Mammary epithelial cell (primary cell): ENCODE measurements at regions not wholly inside any gene's neighbourhood (a gene's known extent, or its start where the extent isn't known, plus 50 kb on each side); places are given as distances from the start of the nearest gene placed in this dataset.
"Not testable (repeated sequence)": the region's sequence is repeated elsewhere in the genome, so short reads cannot be mapped to it uniquely, and the experiment has no call there.

Experiments used
- EZH2 ChIP-seq: IDR thresholded peaks from 2 replicates; pipeline ENCODE4 v1.6.1; 2012; ENCODE audit warnings: low read length, inconsistent platforms, borderline replicate concordance
- TF ChIP-seq, protein P1 (sequence below), 2 donors: IDR thresholded peaks in 1 of 2; conservative IDR thresholded peaks in 1 of 2; 2 replicates each; pipeline ENCODE4 v1.5.1; 2011 to 2012; ENCODE audit warnings: inconsistent platforms in 2 of 2, low read length in 2 of 2, mild to moderate bottlenecking in 2 of 2, control low read depth in 1 of 2, low read depth in 1 of 2; ENCODE audit not compliant: insufficient read depth in 1 of 2; ENCODE audit errors: extremely low read depth in 1 of 2

GRCh38 chr16:34085038-34085437 is 625.6 kb downstream of the TP53TG3F start:
- TF ChIP-seq EZH2, result not testable (repeated sequence)
- TF ChIP-seq, protein P1, sequence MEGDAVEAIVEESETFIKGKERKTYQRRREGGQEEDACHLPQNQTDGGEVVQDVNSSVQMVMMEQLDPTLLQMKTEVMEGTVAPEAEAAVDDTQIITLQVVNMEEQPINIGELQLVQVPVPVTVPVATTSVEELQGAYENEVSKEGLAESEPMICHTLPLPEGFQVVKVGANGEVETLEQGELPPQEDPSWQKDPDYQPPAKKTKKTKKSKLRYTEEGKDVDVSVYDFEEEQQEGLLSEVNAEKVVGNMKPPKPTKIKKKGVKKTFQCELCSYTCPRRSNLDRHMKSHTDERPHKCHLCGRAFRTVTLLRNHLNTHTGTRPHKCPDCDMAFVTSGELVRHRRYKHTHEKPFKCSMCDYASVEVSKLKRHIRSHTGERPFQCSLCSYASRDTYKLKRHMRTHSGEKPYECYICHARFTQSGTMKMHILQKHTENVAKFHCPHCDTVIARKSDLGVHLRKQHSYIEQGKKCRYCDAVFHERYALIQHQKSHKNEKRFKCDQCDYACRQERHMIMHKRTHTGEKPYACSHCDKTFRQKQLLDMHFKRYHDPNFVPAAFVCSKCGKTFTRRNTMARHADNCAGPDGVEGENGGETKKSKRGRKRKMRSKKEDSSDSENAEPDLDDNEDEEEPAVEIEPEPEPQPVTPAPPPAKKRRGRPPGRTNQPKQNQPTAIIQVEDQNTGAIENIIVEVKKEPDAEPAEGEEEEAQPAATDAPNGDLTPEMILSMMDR (conservative IDR thresholded peaks at IDR 0.05 in 1 of 2, IDR thresholded peaks at IDR 0.05 in 1 of 2; ENCODE audit: extremely low read depth in 1 of 2, insufficient read depth in 1 of 2, low read depth in 1 of 2, low read length in 2 of 2), result not testable (repeated sequence)
